ENCODE measurements at regions not wholly inside any gene's neighbourhood (a gene's known extent, or its start where the extent isn't known, plus 50 kb on each side); places are given as distances from the start of the nearest gene placed in this dataset.

DNA sequence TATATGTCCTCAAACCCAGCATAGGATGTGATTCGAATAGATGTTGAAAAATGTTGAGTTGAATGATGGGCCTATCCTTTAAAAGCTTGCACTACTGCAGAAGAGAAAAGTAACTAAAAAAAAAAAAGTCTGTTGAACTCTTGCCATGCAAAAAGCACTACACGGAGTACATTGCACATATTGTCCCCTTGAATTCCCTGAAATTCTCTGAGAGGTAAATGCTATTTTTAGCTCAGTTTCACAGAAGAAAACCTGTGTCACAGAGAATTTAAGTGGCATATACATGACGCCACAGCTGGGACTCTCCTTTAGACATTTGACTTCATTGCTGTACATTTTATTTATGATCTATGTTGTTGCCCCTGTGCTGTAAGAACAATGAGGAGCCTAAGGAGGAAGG is 583.8 kb downstream of the SOX6 start:
- intact Hi-C loops (cut with DNase I) = no loop called here
- no peak for DNase-seq (ENCODE audit: low spot score)

- intact Hi-C loops (cut with DNase I) = no loop called here
- DNase-seq (ENCODE audit: low spot score) = no peak
Observed at GRCh38 chr11:15772981-15773380, 583.4 kb downstream of the SOX6 start.

GRCh38 chr11:15773476-15774387 is 582.6 kb downstream of the SOX6 start:
- no peak for DNase-seq (ENCODE audit: low spot score)
- intact Hi-C loops (cut with DNase I) = no loop called here

GRCh38 chr11:15774388-15774939 is 581.9 kb downstream of the SOX6 start:
- DNase-seq (ENCODE audit: low spot score) = no peak
- intact Hi-C loops (cut with DNase I) = no loop called here

DNA sequence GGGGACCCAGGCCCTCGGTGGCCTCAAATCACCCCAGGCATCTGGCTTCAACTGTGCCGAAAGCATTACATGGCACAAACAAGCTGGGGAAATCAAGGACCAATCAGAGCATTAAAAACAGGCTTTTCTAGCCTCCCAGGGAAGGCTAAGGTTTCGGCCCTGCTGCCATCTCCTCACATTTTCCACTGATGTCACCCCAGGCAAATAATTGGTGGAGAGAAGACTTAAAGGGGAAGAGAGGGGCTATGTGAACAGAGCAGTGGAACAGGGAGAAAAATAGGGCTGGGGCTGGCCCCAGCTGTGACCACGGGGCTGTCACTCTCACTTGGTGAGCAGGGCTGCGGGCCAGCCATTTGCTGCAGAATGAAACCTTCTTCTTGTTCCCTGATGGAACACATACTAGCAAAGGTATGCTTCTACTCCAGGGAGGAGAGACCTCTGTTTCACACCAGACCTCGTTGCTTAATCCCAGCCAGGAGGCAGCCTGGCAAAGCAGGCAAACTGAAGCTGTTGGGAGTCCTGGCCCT is 581.3 kb downstream of the SOX6 start:
- intact Hi-C loops (cut with DNase I) = no loop called here
- DNase-seq (ENCODE audit: low spot score) = no peak

GRCh38 chr11:15775797-15776196 is 580.5 kb downstream of the SOX6 start:
- DNase-seq (ENCODE audit: low spot score) = no peak
- intact Hi-C loops (cut with DNase I) = no loop called here

DNA sequence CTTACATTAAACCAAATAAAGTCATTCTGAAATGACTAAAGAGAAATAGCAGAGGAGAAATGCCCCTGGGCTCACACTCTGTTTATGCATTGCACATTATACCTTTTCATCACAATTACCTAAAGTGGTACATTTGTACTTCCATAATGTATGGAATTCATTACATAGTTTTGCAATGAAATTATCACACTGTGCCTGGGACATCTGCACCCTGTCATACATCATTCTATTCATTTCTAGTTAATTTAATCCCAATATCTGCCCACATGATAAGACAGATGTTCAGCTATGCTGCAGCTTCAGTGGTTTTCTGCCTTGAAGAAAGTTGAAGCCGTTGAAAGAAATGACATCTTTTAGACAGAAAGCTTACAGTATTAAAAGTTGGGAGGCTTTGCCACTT is 580.0 kb downstream of the SOX6 start:
- DNase-seq (ENCODE audit: low spot score) = no peak
- intact Hi-C loops (cut with DNase I) = no loop called here

GRCh38 chr11:15779518-15779917 is 576.8 kb downstream of the SOX6 start:
- intact Hi-C loops (cut with DNase I) = no loop called here
- DNase-seq (ENCODE audit: low spot score) = no peak

DNA sequence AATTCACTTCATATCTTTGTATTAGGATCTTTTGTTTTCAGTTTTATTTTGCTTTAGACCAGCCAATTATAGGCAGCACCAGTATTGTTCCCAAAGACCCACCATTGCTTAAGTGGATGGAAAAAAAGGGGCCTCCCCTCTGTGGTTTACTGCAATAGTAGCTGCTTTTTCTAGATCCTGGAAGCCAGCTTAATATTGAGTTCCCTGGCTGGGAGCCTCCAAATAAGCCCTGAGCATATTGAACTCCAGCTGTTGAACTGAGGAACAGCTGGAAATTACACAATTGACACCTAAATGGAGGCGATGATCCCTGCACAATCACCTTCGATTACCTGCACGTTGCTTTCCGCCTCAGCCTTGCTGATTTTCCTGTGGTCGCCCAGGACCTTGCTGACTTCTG is 576.0 kb downstream of the SOX6 start:
- intact Hi-C loops (cut with DNase I) = no loop called here
- DNase-seq (ENCODE audit: low spot score) = no peak

- no peak for DNase-seq (ENCODE audit: low spot score)
- intact Hi-C loops (cut with DNase I) = no loop called here
Observed at GRCh38 chr11:15780837-15781236, 575.5 kb downstream of the SOX6 start.

- intact Hi-C loops (cut with DNase I) = no loop called here
- no peak for DNase-seq (ENCODE audit: low spot score)
Observed at GRCh38 chr11:15783619-15784018, 572.7 kb downstream of the SOX6 start.

- intact Hi-C loops (cut with DNase I) = no loop called here
- DNase-seq (ENCODE audit: low spot score) = no peak
Observed at GRCh38 chr11:15793043-15793996, 563.0 kb downstream of the SOX6 start.

- intact Hi-C loops (cut with DNase I) = no loop called here
- DNase-seq (ENCODE audit: low spot score) = no peak
Observed at GRCh38 chr11:15794361-15795150, 561.8 kb downstream of the SOX6 start.

DNA sequence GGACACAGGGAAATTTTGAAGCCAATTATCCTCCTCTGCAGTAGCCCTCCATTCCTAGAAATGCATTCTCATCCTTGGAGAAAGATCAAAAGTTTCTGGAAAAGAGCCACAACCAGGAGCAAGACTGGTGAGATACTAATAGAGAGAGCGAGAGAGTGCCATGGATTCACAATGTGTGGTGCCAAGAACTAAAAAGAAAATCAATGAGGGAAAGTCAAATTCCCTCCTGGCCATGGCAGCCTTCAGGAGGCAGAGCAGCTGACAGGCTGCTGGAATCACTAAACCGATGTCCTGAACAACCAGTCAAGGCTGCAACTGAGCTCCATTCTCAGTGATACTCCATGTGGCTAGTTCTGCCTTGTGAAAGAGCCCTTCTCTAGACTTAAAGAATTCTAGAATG is 561.0 kb downstream of the SOX6 start:
- DNase-seq (ENCODE audit: low spot score) = no peak
- intact Hi-C loops (cut with DNase I) = no loop called here

GRCh38 chr11:15800111-15800800 is 556.1 kb downstream of the SOX6 start:
- intact Hi-C loops (cut with DNase I) = no loop called here

GRCh38 chr11:15801126-15801525 is 555.2 kb downstream of the SOX6 start:
- no peak for DNase-seq (ENCODE audit: low spot score)
- intact Hi-C loops (cut with DNase I) = no loop called here

More at GRCh38 chr11:15800111-15800800, 556.1 kb downstream of the SOX6 start:
- DNase-seq (ENCODE audit: low spot score) = no peak

- DNase-seq (ENCODE audit: low spot score) = no peak
- intact Hi-C loops (cut with DNase I) = no loop called here
Observed at GRCh38 chr11:15801616-15802015, 554.7 kb downstream of the SOX6 start.

DNA sequence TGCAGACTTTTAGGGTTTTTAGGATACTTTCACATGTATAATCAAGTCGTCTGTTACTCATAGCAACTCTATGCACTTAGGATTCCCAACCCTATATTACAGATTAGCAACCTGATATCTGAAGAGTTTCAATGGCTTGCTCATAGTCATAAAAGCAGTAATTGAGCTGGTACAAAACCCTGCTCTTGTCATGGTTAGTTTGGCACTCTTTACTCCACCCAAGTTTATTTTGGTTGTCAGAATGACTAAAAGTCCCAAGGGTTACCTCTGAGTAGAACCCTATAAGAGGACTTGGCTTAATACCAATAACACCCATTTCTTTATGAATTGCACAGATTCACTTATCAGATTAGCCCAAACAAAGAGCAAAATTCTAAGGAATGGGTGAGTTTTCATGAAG is 550.6 kb downstream of the SOX6 start:
- no peak for DNase-seq (ENCODE audit: low spot score)
- intact Hi-C loops (cut with DNase I) = no loop called here

DNA sequence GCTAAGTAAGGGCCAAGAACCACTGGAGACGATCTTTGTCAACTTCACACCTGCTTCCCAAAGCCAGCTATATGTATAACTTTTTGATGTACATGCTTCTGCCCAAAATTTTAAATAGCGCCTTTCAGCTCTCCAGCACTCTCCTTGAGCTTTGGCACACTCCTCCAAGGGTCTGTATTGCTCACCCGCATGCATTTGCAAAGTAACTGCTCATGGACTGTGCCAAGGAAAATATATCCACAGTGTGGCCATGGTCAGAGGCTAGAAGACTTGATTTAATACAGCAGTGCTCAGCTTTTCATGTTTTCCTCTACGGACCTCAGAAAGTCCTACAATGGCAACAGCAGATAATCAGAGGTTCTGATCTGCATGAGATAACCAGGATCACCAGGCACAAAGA is 550.1 kb downstream of the SOX6 start:
- DNase-seq (ENCODE audit: low spot score) = no peak
- intact Hi-C loops (cut with DNase I) = no loop called here

Measured in cardiac septum (tissue), 1 donor.